Breast epithelium (tissue), 3 donors: ENCODE measurements at regions not wholly inside any gene's neighbourhood (a gene's known extent, or its start where the extent isn't known, plus 50 kb on each side); places are given as distances from the start of the nearest gene placed in this dataset.

Experiments
- CTCF ChIP-seq, 3 donors: fragments of 450-650 bp; IDR thresholded peaks; one replicate each; pipeline ENCODE4 v1.5.1; 2016 to 2017; ENCODE audit warnings: antibody characterized with exemption in 3 of 3, mild to moderate bottlenecking in 3 of 3, moderate library complexity in 3 of 3
- POLR2A ChIP-seq: fragments of 450-650 bp; IDR thresholded peaks from one replicate; pipeline ENCODE4 v1.6.1; 2016; ENCODE audit warnings: antibody characterized with exemption, mild to moderate bottlenecking, moderate library complexity
- POLR2AphosphoS5 ChIP-seq, 3 donors: sonication (generic); formaldehyde crosslinking; IDR thresholded peaks; one replicate each; pipeline ENCODE4 v1.6.1; 2017; ENCODE audit warnings: antibody characterized with exemption in 3 of 3

- TF ChIP-seq CTCF (IDR thresholded peaks at IDR 0.05) = no peak
- TF ChIP-seq POLR2A = no peak
- no peak for TF ChIP-seq POLR2AphosphoS5 (IDR thresholded peaks at IDR 0.05)
Measured at GRCh38 chr14:66239589-66239988, 246.6 kb upstream of the CCDC196 start.
